ENCODE measurements at regions not wholly inside any gene's neighbourhood (a gene's known extent, or its start where the extent isn't known, plus 50 kb on each side); places are given as distances from the start of the nearest gene placed in this dataset.

DNA sequence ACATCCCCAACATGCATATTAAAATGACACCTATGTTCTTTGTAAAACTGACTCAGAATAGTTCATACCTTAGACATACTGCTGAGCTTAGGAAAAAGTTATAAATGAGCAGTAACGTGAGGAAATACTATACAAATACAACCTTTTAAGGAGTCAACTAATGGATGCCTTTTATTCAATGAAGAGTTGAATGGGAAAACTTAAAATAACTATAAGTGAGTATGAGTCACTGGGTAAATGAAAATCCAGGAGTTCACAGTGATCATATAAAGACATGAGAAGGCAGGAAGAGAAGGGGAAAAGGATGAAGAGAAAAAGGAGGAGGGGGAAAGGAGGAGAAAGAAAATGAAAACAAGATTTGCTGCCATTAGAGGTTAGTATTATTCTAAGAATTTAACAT lies 157.8 kb upstream of the PCDH15 start:
- Histone ChIP-seq H3K27ac (ENCODE audit: low read depth, low read length) (no peak overlapping the region), H3K4me3 (ENCODE audit: low read length in 2 of 2) (no peak overlapping the region), H3K27me3 (ENCODE audit: insufficient read depth, low read length) (no peaks in the 10 kb centered on the region), H3K36me3 (ENCODE audit: insufficient read depth, low read length) (no peaks in the 10 kb centered on the region), H3K4me1 (ENCODE audit: insufficient read depth, low read length) (no peaks in the 10 kb centered on the region), H3K9me3 (ENCODE audit: control insufficient read depth in 1 of 2, low read length in 2 of 2) (peaks cover 0 to 7% of the 10 kb centered on the region in 2 donors)
- Mint-ChIP-seq H3K36me3 (no peaks in the 10 kb centered on the region), H3K4me1 (no peaks in the 10 kb centered on the region), H3K4me3 (no peak overlapping the region), H3K9me3 (peaks cover 0 to 20% (median 8%) of the 10 kb centered on the region in 8 donors), H3K27ac (no peak overlapping the region), H3K27me3 (no peaks in the 10 kb centered on the region)
- DNase-seq = no peak
- ChIA-PET POLR2A (ENCODE audit: partially characterized antibody) (no interaction called here), CTCF (ENCODE audit: partially characterized antibody) (no interaction called here)
- intact Hi-C loops (cut with micrococcal nuclease) = no loop called here

DNA sequence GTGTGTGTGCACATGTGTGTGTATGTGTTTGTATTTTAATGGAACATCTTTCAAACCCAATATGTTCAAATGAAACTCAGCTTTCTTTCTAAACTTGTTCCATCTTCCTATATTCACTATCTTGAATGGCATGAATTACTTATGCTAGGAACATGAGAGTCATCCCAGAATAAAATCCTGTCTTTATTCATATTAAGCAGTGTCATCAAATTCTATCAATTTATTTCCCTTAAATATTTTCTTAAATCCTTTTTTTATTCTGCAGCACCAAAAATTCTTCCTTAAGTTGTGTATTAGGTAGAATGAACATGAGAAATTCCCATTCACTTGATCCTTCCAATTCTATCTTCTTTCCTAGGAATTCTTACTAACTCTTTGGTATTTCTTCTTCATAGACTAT lies 146.6 kb upstream of the PCDH15 start:
- DNase-seq = no peak
- intact Hi-C loops (cut with micrococcal nuclease) = no loop called here

DNA sequence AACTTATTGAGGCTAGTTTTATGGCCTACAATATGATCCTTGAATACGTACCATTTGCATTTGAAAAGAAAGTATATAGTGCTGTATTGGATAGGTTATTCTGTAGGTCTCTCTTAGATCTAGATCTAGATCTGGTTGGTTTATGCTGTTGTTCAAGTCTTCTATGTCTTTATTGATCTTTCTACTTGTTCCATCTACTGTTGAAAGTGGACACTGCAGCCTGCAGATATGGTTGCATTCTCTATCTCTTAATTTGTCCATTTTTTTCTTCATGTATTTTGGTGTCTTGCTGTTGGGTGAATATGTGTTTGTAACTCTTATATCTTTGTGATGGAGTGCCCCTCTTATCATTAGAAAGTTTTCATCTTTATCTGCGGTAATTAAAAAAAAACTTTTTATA lies 139.4 kb upstream of the PCDH15 start:
- H3K4me1 Mint-ChIP-seq = no peaks in the 10 kb centered on the region

More for the DNA sequence above, 146.6 kb upstream of the PCDH15 start:
- Histone ChIP-seq H3K4me3 (ENCODE audit: low read length in 2 of 2) (no peak overlapping the region), H3K36me3 (ENCODE audit: insufficient read depth, low read length) (no peaks in the 10 kb centered on the region), H3K27ac (ENCODE audit: low read depth, low read length) (no peak overlapping the region), H3K4me1 (ENCODE audit: insufficient read depth, low read length) (no peaks in the 10 kb centered on the region), H3K9me3 (ENCODE audit: control insufficient read depth in 1 of 2, low read length in 2 of 2) (no peaks in the 10 kb centered on the region), H3K27me3 (ENCODE audit: insufficient read depth, low read length) (no peaks in the 10 kb centered on the region)
- no peak overlapping the region for H3K27ac Mint-ChIP-seq
- H3K27me3 Mint-ChIP-seq = no peaks in the 10 kb centered on the region
- CTCF ChIA-PET (ENCODE audit: partially characterized antibody) = no interaction called here
- POLR2A ChIA-PET (ENCODE audit: partially characterized antibody) = no interaction called here
- no peaks in the 10 kb centered on the region for H3K4me1 Mint-ChIP-seq
- H3K36me3 Mint-ChIP-seq = no peaks in the 10 kb centered on the region
- H3K9me3 Mint-ChIP-seq = peaks cover 1 to 21% (median 5%) of the 10 kb centered on the region in 8 donors
- H3K4me3 Mint-ChIP-seq = no peak overlapping the region

DNA sequence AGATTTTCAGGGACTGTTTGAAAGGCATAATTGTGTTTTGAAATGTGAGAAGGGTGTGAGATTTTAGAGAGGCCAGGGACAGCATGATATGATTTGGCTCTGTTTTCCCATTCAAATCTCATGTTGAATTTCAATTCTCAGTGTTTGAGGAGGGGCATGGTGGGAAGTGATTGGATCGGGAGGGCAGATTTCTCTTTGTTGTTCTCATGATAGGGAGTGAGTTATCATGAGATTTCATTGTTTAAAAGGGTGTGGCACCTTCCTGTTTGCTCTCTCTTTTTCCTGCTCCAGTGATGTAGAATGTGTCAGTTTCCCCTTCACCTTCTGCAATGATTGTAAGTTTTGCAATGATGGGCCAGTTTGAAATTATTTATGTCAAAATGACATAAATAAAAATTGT lies 113.0 kb upstream of the PCDH15 start:
- Mint-ChIP-seq H3K4me1 (no peaks in the 10 kb centered on the region), H3K9me3 (peaks cover 2 to 35% (median 19%) of the 10 kb centered on the region in 8 donors), H3K4me3 (no peak overlapping the region), H3K36me3 (no peaks in the 10 kb centered on the region), H3K27ac (no peak overlapping the region), H3K27me3 (no peaks in the 10 kb centered on the region)
- DNase-seq = no peak
- Histone ChIP-seq H3K4me3 (ENCODE audit: low read length in 2 of 2) (no peak overlapping the region), H3K27me3 (ENCODE audit: insufficient read depth, low read length) (no peaks in the 10 kb centered on the region), H3K27ac (ENCODE audit: low read depth, low read length) (no peak overlapping the region), H3K36me3 (ENCODE audit: insufficient read depth, low read length) (no peaks in the 10 kb centered on the region), H3K4me1 (ENCODE audit: insufficient read depth, low read length) (no peaks in the 10 kb centered on the region), H3K9me3 (ENCODE audit: control insufficient read depth in 1 of 2, low read length in 2 of 2) (no peaks in the 10 kb centered on the region)
- intact Hi-C loops (cut with micrococcal nuclease) = no loop called here
- ChIA-PET CTCF (ENCODE audit: partially characterized antibody) (no interaction called here), POLR2A (ENCODE audit: partially characterized antibody) (no interaction called here)

More for the DNA sequence above, 139.4 kb upstream of the PCDH15 start:
- Histone ChIP-seq H3K27ac (ENCODE audit: low read depth, low read length) (no peak overlapping the region), H3K4me1 (ENCODE audit: insufficient read depth, low read length) (no peaks in the 10 kb centered on the region), H3K4me3 (ENCODE audit: low read length in 2 of 2) (no peak overlapping the region), H3K27me3 (ENCODE audit: insufficient read depth, low read length) (no peaks in the 10 kb centered on the region), H3K36me3 (ENCODE audit: insufficient read depth, low read length) (no peaks in the 10 kb centered on the region), H3K9me3 (ENCODE audit: control insufficient read depth in 1 of 2, low read length in 2 of 2) (no peaks in the 10 kb centered on the region)
- DNase-seq = no peak
- no peaks in the 10 kb centered on the region for H3K27me3 Mint-ChIP-seq
- H3K36me3 Mint-ChIP-seq = no peaks in the 10 kb centered on the region
- no peak overlapping the region for H3K27ac Mint-ChIP-seq
- no peak overlapping the region for H3K4me3 Mint-ChIP-seq
- intact Hi-C loops (cut with micrococcal nuclease) = no loop called here
- CTCF ChIA-PET (ENCODE audit: partially characterized antibody) = no interaction called here
- POLR2A ChIA-PET (ENCODE audit: partially characterized antibody) = no interaction called here
- H3K9me3 Mint-ChIP-seq = peaks cover 3 to 25% (median 9%) of the 10 kb centered on the region in 8 donors

DNA sequence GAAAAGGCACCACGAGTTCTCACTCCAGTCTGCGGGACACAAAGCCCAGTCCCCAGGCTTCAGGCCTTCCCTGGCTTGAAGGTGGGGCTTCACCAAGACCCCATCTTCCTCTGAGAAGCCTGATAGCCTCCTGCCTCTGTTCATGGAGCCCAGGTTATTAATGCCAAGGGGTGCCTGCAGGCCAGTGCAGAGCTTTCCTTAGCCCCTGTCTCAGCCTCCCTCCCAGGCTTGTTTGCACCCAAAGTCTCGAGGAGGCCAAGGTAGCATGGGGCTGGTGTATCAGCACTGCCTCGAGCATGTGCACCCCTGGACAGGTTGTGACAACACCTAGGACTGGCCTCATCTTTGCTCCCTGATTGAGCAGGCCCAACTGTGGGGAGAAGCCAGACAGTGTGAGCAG lies 108.1 kb upstream of the PCDH15 start:
- Mint-ChIP-seq H3K36me3 (no peaks in the 10 kb centered on the region), H3K27ac (no peak overlapping the region), H3K9me3 (peaks cover 2 to 23% (median 15%) of the 10 kb centered on the region in 8 donors), H3K27me3 (no peaks in the 10 kb centered on the region), H3K4me3 (no peak overlapping the region), H3K4me1 (no peaks in the 10 kb centered on the region)
- no peak for DNase-seq
- no peak overlapping the region for H3K27ac ChIP-seq (ENCODE audit: low read depth, low read length)
- no peaks in the 10 kb centered on the region for H3K27me3 ChIP-seq (ENCODE audit: insufficient read depth, low read length)
- H3K4me1 ChIP-seq (ENCODE audit: insufficient read depth, low read length) = no peaks in the 10 kb centered on the region
- intact Hi-C loops (cut with micrococcal nuclease) = no loop called here
- ChIA-PET CTCF (ENCODE audit: partially characterized antibody) (no interaction called here), POLR2A (ENCODE audit: partially characterized antibody) (no interaction called here)
- H3K4me3 ChIP-seq (ENCODE audit: low read length in 2 of 2) = no peak overlapping the region
- H3K36me3 ChIP-seq (ENCODE audit: insufficient read depth, low read length) = no peaks in the 10 kb centered on the region
- H3K9me3 ChIP-seq (ENCODE audit: control insufficient read depth in 1 of 2, low read length in 2 of 2) = no peaks in the 10 kb centered on the region

DNA sequence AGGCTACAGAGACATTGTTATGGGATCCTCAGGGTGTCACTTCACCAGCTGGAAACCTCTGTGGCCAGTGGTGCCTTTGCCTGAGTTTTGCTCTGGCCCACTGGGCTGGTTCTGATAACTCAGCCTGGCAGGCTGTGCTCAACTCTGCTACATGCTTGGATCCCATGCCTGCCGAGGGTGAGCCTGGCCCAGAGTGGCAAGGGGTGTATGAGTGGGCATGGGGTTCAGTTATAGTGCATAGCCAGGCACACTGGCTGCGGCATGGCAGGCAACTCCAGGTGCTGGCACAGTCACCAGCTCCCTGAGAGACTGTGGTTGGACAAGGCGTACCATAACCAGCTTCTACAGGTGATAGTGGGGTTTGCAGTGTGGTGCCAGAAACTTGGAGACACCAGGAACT lies 107.0 kb upstream of the PCDH15 start:
- Histone ChIP-seq H3K4me1 (ENCODE audit: insufficient read depth, low read length) (no peaks in the 10 kb centered on the region), H3K4me3 (ENCODE audit: low read length in 2 of 2) (no peak overlapping the region), H3K36me3 (ENCODE audit: insufficient read depth, low read length) (no peaks in the 10 kb centered on the region), H3K27me3 (ENCODE audit: insufficient read depth, low read length) (no peaks in the 10 kb centered on the region), H3K27ac (ENCODE audit: low read depth, low read length) (no peak overlapping the region), H3K9me3 (ENCODE audit: control insufficient read depth in 1 of 2, low read length in 2 of 2) (no peaks in the 10 kb centered on the region)
- ChIA-PET POLR2A (ENCODE audit: partially characterized antibody) (no interaction called here), CTCF (ENCODE audit: partially characterized antibody) (no interaction called here)
- Mint-ChIP-seq H3K4me3 (no peak overlapping the region), H3K27me3 (no peaks in the 10 kb centered on the region), H3K9me3 (peaks cover 2 to 23% (median 11%) of the 10 kb centered on the region in 8 donors), H3K36me3 (no peaks in the 10 kb centered on the region), H3K4me1 (no peaks in the 10 kb centered on the region), H3K27ac (no peak overlapping the region)
- DNase-seq = no peak
- intact Hi-C loops (cut with micrococcal nuclease) = no loop called here

DNA sequence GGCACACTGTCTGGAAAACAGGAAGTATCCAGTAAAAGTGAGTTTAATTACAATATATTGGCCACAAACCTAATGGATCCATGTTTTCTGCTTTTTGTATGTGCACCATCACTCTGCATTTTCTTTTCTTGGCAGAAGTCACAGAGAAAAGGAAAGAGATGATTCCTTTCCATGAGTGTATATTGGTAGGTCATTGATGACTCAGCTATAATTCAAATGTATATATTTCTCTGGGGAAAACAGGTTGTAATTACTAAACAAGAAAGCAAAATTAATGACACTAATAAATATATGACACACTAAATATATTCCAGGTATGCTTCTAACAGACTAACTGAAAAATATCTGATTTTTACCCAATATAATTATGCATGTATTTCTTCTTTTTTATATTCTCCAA lies 105.9 kb upstream of the PCDH15 start:
- Histone ChIP-seq H3K4me1 (ENCODE audit: insufficient read depth, low read length) (no peaks in the 10 kb centered on the region), H3K27me3 (ENCODE audit: insufficient read depth, low read length) (no peaks in the 10 kb centered on the region), H3K4me3 (ENCODE audit: low read length in 2 of 2) (no peak overlapping the region), H3K9me3 (ENCODE audit: control insufficient read depth in 1 of 2, low read length in 2 of 2) (no peaks in the 10 kb centered on the region), H3K36me3 (ENCODE audit: insufficient read depth, low read length) (no peaks in the 10 kb centered on the region), H3K27ac (ENCODE audit: low read depth, low read length) (no peak overlapping the region)
- ChIA-PET CTCF (ENCODE audit: partially characterized antibody) (no interaction called here), POLR2A (ENCODE audit: partially characterized antibody) (no interaction called here)
- Mint-ChIP-seq H3K9me3 (peaks cover 0 to 20% (median 7%) of the 10 kb centered on the region in 8 donors), H3K4me1 (no peaks in the 10 kb centered on the region), H3K27me3 (no peaks in the 10 kb centered on the region), H3K4me3 (no peak overlapping the region), H3K36me3 (no peaks in the 10 kb centered on the region), H3K27ac (no peak overlapping the region)
- no peak for DNase-seq
- intact Hi-C loops (cut with micrococcal nuclease) = no loop called here

DNA sequence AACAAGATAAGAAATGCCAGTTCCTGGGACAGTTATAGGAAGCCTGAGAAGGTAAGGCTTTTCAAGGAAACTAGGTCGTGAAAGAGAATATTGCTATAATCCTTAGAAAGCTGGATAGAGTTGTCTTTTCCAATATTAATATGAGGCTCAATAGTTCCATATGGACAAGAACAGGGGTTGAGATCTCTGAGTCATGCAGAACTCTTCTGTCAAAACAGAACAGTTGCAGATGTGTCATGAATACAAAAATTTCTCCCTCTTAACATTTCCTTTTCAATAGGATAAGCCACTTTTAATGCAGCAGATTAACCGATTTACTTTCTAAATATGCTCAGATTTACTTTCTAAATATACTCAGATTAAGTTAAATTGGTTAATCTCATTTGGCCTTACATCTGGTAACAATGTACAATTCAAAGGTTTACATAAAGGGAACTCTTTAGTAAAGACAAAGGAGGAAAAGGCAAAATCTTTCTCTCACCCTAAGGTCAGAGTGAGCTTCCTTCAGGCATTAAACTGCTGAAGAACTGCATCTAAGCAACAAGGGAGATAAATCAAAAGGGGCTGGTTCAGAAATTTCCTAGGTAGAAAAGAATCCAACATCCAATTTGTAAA lies 104.7 kb upstream of the PCDH15 start:
- ChIA-PET CTCF (ENCODE audit: partially characterized antibody) (no interaction called here), POLR2A (ENCODE audit: partially characterized antibody) (no interaction called here)
- no peak for DNase-seq
- Mint-ChIP-seq H3K27ac (no peak overlapping the region), H3K4me1 (no peaks in the 10 kb centered on the region), H3K4me3 (no peak overlapping the region), H3K9me3 (peaks cover 0 to 13% (median 5%) of the 10 kb centered on the region in 8 donors), H3K27me3 (no peaks in the 10 kb centered on the region), H3K36me3 (no peaks in the 10 kb centered on the region)
- Histone ChIP-seq H3K4me1 (ENCODE audit: insufficient read depth, low read length) (no peaks in the 10 kb centered on the region), H3K36me3 (ENCODE audit: insufficient read depth, low read length) (no peaks in the 10 kb centered on the region), H3K27me3 (ENCODE audit: insufficient read depth, low read length) (no peaks in the 10 kb centered on the region), H3K9me3 (ENCODE audit: control insufficient read depth in 1 of 2, low read length in 2 of 2) (no peaks in the 10 kb centered on the region), H3K27ac (ENCODE audit: low read depth, low read length) (no peak overlapping the region), H3K4me3 (ENCODE audit: low read length in 2 of 2) (no peak overlapping the region)
- intact Hi-C loops (cut with micrococcal nuclease) = no loop called here
